ENCODE measurements at regions not wholly inside any gene's neighbourhood (a gene's known extent, or its start where the extent isn't known, plus 50 kb on each side); places are given as distances from the start of the nearest gene placed in this dataset.
"Not testable (repeated sequence)": the region's sequence is repeated elsewhere in the genome, so short reads cannot be mapped to it uniquely, and the experiment has no call there.

DNA sequence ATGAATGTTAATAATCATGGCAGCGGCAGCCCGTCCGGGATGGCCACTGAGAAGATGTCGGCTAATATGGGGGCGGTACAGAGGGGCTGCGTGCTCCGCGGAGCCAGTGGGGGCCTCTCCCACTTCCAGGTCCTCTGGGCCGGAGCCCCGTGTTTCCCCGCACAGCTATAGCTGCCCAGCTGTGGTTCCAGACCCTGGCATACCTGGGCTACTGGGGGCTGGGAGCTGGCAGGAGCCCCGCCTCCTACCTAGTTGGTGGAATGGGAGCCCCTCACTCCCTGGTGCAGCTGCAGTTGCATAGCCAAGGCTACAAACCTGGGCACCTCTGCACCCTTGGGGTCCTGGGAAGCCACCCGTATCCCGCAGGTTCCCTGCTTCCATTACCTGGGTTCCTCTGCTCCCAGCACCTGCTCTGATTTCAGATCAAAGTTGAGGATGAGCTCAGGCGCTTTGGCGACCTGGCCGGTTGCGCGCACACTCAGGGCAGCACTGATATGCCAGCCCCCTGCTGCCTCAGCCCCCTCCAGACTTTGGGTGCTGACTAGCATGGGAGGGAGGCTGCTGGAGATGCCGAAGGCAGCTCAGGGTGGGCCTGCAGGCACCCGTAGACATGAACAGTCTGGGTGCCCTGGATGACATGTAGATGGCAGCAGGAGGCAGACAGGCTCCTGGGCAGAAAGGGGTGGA lies 236.5 kb upstream of the SEMA3D start:
- DNase-seq (ENCODE audit: low spot score): no peak

DNA sequence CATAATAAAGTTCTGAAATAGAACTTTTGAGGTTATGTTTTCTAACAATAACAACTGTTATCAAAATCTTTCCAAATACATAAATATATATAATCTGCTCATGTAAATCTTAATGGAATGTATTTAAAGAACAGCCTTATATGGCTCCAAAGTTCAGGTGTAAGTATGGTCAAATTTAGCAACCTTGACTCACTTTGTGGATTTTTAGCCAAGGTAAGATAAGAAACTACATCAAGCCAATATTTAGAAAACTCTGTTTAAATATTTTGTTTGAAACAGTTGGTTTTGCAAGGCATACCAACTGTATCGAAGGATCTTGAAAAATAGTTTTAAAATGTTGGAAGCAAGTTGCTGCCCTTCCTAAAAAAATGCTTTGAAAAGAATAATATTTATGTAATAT lies 228.9 kb upstream of the SEMA3D start:
- DNase-seq (ENCODE audit: low spot score): no peak

DNA sequence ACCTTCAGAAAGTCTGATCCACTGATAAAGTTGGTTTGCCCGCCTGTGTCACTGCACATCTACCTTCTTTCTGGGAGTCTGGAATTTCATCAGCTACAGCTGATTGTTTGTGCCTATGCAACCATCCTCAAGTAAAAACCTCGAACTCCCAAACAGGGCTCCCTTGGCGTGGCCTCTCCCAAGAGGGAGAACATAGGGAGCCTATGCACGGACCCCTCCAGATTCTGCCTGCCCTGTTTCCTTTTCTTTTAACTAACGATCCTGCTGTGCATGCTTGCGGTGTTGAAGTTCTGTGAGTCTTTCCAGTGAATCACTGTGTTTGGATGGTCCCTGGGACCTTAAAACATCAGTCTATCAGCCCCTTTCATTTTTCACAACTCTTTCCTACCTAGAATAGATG lies 226.9 kb upstream of the SEMA3D start:
- DNase-seq (ENCODE audit: low spot score): no peak

DNA sequence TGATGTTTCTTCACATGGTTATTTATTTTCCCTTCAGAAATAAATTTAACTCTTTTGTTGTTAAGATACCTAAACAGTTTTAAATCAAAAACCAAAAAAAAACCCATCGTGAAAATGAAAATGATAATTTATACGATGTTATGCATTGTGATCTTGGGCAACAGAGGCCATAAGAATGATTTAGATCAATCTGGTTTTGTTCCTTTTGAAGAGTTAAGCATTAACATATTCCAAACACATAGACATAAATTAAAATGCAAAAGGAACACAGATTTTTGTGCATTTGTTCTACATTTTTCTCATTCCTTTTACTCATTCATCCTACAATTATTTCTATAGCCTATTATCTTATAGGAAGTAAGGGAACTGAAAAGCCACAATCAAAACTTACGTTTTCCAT lies 226.1 kb upstream of the SEMA3D start:
- no peak for DNase-seq (ENCODE audit: low spot score)

DNA sequence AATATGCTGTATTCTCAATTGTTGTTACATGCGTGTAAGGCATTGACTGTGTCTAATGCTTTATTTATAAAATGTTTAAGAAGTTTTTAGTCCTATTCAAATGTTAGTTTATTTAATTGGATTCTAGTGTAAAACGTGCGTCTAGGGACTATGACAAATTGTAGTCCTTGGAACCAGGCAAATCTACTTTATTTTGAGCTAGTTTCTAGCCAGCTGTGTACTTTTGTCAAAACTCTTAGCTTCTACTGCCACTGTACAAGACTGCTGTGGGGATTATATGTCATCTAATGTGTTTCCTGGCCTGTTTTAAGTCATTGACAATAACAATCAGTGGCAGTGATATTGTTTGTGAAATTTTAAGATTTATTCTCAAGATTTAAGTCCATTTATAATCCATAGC lies 220.5 kb upstream of the SEMA3D start:
- DNase-seq (ENCODE audit: low spot score): no peak

DNA sequence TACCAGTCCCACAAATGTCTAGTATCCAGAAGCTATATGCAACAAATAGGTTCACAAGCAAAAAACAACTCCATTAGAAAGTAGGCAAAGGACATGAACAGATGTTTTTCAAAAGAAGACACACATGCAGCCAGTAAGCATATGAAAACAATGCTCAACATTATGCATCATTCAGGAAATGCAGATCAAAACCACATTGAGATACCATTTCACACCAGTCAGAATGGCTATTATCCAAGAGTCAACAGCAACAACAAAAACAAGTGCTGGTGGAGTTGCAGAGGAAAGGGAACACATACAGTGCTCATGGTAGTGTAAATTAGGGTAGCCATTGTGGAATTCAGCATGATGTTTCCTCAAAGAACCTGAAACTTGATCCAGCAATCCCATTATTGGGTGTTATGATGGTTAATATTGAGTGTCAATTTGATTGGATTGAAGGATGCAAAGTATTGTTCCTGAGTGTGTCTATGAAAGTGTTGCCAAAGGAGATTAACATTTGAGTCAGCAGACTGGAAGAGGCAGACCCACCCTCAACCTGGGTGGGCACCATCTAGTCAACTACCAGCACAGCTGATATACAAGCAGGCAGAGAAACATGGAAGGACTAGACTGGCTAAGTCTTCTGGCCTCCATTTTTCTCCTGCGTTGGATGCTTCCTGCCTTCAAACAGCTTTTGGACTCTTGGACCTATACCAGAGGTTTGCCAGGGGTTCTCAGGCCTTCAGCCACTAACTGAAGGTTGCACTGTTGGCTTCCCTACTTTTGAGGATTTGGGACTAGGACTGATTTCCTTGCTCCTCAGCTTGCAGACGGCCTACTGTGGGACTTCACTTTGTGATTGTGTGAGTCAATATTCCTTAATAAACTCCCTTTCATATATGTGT lies 218.4 kb upstream of the SEMA3D start:
- no peak for DNase-seq (ENCODE audit: low spot score)

DNA sequence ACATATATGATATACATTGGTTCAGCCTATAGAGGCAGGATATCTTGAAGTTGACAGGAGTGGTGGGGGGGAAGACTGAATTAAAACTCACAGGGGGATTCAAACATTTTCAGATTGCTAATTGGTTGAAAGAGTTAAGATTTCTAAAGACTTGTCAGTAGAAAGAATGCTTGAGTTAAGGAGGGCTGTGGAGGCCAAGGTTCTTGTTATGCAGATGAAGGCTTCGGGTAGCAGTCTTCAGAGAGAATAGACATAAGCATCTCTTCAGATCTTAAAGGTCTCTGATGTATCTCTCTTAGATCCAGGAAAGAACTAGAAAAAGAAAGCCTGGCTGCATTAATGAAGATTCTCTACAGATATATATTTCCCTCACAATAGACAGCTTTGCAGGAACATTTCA lies 209.8 kb upstream of the SEMA3D start:
- no peak for DNase-seq (ENCODE audit: low spot score)

DNA sequence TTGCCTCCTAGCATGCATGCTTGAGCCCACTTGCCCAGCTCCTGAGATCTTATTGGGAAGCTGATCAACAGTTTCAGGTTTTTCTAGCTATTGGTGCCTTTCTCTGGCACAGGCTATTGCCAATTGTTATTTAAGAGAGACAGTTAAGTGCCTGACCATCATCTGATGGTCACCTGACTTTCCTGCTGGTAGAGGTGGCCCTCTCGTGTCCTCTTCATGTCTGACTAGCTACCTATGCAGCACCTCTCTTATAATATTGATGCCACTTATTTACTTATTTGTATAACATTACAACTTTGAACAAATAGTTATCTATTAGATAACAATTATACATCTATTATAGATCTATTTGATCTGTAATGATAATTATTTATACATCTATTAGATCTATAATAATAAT lies 205.9 kb upstream of the SEMA3D start:
- DNase-seq (ENCODE audit: low spot score): no peak

DNA sequence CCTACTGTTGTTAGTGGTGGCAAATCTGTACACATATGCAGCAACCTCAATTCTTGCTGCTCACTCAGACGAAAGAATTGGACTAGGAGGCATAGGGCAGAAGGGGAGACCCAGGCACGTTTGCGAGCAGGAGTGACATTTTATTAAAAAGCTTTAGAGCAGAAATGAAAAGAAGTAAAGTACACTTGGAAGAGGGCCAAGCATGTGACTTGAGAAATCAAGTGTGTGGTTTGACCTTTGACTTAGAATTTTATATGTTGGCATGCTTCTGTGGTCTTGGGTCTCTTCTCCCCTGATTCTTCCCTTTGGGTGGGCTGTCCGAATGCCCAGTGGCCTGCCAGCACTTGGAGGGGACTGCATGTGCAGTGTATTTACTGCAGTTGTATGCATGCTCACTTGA lies 205.5 kb upstream of the SEMA3D start:
- DNase-seq (ENCODE audit: low spot score): no peak

DNA sequence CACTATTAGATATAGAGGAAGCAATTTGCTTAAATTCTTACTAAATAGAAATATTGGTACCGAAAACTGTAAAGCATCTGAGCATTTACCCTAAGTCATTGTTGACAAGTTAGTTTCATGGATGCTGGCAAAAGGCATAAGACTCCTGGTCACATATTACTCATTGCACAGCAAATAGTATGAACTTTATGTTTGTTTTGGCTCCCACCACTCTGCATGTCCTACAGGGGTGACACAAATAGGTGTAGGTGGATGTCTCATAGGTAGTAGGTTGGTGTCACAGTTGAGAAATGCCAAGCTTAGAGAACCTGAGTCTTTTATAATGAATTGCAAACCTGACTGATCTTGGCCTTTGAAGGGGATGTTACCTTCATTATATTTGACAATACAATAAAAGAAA lies 199.6 kb upstream of the SEMA3D start:
- no peak for DNase-seq (ENCODE audit: low spot score)

DNA sequence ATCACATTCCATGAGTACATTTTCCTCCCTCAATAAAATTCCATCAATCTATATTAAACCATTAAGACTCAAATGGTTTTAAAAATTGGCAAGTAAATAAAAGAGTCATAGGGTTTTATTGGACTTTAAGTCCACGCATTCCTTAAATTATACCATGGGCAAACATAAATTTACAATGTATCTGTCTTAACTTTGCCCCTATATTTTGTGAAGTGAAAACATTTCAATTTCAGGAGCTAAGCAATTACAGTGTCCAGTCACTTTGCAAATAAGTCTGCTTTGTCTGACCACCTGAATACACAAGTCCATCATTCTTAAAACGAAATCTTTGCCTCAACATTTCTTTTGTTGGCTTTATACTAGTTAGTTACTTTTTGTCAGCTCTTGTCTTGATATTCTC lies 197.5 kb upstream of the SEMA3D start:
- no peak for DNase-seq (ENCODE audit: low spot score)

DNA sequence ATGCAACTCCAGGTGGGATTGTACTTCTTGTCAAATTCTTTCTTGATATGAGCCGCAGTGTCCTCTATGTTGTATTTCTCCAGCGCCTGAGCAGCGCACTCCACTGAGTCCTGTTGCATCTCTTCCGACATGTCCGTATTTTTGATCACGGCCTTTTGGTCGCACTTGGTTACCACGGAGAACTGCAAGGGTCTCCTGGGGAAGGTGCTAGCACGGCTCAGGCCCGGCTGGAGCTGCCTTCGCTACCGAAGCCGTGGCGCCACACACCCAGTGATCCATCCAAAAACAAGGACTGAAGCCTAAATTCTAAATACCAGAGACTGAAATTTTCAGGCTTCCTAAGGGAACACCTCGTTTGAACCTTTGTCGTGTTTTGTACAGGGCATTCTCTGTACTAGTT lies 194.4 kb upstream of the SEMA3D start:
- no peak for DNase-seq (ENCODE audit: low spot score)

DNA sequence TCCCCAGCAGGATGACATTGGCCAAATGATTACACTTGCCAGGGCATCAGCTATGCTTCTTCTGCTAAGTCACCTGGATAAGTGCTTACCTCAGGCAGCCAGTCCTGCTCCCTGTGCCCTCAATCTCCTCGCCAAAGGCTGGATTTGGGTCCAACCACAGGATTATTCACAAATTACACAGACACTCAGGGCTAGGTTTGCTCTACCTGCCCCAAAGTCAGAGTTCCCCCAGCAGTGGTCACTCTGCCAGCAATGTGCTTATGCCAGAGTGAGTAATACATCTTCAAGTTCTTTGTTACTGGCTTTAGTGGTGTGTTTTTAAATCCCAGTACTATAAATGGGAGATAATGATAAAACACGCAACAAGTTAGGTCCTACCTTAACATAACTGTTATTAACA lies 189.7 kb upstream of the SEMA3D start:
- DNase-seq (ENCODE audit: low spot score): no peak

DNA sequence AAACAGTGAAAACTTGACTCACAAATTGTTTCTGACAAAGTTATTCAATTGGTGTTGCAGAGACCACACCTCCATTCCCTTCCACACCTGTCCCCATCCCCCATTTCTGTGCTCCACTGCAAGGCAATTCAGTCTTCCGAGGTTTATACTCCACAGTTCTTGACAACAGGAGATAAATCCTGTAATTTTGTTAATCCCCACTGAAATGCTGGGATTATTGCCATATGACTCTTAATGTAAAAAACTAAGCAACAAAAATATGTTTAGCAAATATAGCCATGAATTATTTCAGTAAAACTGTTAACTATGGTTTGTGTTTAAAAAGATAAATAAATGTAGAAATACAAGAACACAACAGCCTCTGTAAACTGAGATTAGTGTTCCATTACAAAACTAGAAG lies 170.1 kb upstream of the SEMA3D start:
- no peak for DNase-seq (ENCODE audit: low spot score)

DNA sequence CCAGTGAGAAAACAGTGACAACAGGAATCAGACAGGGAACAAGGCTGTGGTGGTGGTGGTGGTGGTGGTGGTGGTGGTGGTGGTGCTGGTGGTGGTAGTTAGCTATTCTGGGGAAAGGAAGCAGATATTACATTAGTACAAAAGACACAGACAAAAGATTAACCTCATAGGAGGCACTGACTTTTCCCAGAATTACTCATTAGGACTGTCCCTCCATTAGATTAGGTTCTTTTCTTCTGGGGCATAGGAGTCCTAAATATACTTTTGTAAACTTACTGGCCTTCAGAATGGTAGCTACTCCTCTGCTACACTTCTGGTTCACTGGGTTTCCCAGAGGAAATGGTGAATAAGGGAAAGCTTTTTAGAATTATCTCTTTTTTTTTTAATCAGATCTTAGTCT lies 156.6 kb upstream of the SEMA3D start:
- DNase-seq (ENCODE audit: low spot score): no peak

DNA sequence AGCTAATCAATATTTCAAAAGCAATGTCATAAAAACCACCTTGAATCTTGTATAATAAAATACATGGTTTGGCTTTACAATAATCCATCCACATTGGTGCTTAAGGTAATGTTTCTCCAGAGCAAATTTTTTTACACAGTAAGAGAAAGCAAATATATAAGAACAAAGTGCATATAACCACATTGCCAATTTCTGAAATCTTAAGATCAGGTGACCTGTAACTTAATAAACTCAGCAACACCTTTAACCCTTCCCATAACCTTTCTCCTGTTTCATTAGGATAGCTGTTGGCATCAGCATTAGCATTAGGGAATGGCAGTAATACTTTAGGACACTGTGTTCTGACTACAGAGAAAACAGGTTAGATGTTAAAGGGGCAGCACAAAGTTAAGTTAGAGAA lies 155.9 kb upstream of the SEMA3D start:
- DNase-seq (ENCODE audit: low spot score): no peak

DNA sequence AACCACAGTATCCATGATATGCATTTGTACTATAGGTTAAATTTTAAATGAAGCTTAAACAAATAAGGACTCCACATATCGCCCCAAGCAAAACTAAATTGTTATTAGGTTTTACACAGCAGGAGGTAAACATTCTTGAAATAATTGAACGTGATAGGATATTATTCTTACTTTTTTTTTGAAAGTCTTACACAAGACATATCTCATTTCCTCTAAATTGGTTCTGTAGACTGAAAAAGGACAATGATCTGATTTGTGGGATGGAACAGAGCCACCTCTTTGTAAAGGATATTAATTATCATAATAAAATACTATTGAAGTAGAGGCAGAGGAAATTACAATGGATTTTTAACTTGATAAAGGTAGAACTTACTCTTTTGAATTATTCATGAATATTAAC lies 155.1 kb upstream of the SEMA3D start:
- DNase-seq (ENCODE audit: low spot score): no peak

DNA sequence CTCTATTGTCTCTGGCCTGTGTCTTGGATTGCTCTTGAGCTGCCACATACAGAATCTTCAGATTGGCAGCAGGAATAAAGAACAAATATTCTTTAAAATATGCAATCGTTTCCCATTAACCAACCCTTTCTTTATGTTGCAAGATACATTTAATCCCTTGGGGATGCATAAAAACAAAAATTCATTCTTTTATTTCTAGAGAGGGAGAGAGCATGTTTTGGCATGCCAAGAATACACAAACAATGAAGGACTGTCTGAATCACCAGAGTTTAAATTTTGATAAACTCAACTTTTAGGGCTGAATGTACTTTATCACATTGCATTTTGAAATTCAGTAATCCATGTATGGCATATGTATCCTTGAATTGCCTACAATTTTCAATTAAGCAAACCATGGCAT lies 154.3 kb upstream of the SEMA3D start:
- no peak for DNase-seq (ENCODE audit: low spot score)

DNA sequence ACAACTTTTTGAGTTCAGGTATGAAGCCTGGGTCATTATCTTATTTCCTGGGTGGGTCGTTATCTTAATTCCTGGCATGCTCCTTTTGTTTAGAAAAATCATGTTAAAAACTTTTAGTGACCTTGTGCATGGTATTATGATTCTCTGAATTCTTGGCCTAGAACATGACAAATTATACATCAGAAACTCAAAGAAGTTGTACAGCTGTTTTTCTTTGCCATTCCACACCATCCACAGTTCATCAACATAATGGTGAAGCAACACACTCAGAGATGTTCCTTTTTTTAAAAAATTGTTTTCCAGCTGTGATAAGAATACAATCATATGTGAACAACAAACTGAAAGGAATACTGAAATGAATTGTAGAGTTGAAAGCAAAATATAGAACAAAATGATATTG lies 149.2 kb upstream of the SEMA3D start:
- DNase-seq (ENCODE audit: low spot score): no peak

DNA sequence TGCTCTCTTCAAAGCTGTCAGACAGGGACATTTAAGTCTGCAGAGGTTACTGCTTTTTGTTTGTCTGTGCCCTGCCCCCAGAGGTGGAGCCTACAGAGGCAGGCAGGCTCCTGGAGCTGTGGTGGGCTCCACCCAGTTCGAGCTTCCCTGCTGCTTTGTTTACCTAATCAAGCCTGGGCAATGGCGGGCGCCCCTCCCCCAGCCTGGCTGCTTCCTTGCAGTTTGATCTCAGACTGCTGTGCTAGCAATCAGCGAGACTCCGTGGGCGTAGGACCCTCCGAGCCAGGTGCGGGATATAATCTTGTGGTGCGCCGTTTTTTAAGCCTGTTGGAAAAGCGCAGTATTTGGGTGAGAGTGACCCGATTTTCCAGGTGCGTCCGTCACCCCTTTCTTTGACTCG lies 148.3 kb upstream of the SEMA3D start:
- not testable (repeated sequence) for DNase-seq (ENCODE audit: low spot score)

DNA sequence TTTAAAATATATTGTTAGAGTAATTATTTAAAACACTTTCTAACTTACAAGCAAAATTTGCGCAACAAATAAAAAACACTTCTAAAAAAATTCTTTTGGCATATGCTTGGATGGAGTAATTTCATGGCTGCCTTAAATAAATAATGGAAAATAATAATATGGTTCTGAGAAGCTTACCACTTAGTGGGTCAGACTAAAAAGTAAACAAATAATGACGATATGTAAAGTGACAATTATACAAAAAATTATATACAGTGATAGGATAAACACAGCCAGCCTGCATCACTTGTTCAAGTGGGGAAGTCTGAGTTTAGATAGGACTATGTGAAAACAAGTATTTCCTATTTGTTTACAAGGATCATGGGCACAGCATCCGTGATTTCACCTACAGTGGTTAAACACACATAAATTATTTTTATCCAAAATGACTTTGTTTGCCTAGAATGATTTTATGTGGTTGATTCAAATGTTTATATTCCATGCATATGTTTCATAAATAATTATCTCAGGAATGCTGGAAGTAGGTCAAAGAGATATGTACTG lies 141.7 kb upstream of the SEMA3D start:
- no peak for DNase-seq (ENCODE audit: low spot score)

DNA sequence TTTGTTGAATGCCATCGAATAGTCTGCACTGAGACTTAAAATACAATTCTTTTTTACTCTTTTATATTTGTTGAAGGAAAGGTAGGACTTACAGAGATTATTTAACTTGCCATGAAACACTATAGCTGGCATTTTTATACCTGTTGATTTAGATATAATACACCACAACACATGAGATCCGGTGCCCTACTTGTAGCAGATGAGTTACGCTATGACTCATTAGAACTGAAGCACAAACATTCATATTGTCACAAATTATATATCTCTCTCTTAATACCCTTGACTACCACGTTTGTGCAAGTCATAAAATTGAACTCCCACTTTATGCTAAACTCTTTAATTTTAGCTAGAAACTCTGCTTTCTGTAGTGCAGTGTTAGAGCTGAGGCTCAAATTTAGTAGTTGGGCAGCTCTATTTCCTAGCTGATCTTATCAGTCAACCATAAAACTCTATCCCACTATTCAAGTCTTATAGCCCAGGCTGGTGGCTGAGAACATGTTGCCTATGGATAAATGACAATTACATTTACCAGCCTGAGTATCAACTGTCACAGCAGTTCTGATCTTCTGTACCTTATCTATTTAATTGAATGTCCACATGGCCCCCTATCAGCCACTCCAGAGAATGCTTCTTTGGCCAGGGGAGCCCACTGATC lies 137.4 kb upstream of the SEMA3D start:
- DNase-seq (ENCODE audit: low spot score): no peak

DNA sequence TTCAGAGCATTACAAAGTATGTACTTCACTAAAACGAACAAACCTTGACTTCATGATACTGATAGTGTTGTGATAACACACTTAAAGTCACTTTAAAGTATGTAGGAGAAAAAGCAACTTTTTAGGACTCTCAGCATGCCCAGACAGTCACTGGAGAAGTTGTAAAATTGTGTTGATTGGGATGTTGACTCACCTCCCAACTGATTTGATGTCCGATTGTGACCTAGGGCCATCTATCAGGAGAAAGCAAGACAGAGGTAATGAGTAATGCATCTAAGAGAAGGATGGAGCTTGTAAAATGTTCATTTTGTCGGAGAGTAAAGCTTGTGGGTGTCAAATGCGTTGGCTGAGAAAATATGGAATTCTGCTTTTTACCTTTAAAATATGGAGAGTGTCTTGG lies 135.4 kb upstream of the SEMA3D start:
- DNase-seq (ENCODE audit: low spot score): no peak
